HEK293 (cell line): ENCODE measurements at regions not wholly inside any gene's neighbourhood (a gene's known extent, or its start where the extent isn't known, plus 50 kb on each side); places are given as distances from the start of the nearest gene placed in this dataset.

ENCODE experiments used
- CTCF ChIA-PET: fragments of 350-600 bp; formaldehyde crosslinking; extraction: SDS; loops from one replicate; lab custom pipeline; 2021; ENCODE audit warnings: antibody characterized with exemption; lab: Yijun Ruan, JAX
- POLR2A ChIA-PET: fragments of 300-600 bp; formaldehyde crosslinking; extraction: SDS; loops from one replicate; lab custom pipeline; 2020; ENCODE audit warnings: antibody characterized with exemption, inconsistent platforms; lab: Yijun Ruan, JAX
- H3K27ac ChIP-seq: fragments of 200-500 bp; sonication (Bioruptor generic); 2 replicates; pipeline ENCODE4 v1.5.1; 2014; ENCODE audit warnings: low read depth, low read length, control low read depth, inconsistent platforms; ENCODE audit errors: extremely low read depth
- H3K36me3 ChIP-seq, 2 experiments: fragments of 200-500 bp in 1 of 2; sonication (Bioruptor generic) in 1 of 2; 1 replicate in 1 of 2; 2 replicates in 1 of 2; pipeline ENCODE4 v1.5.1; 2014 to 2017; ENCODE audit warnings: inconsistent platforms in 2 of 2, low read length in 2 of 2; ENCODE audit not compliant: control insufficient read depth in 2 of 2, insufficient read depth in 1 of 2
- H3K4me1 ChIP-seq: fragments of 200-500 bp; sonication (Bioruptor generic); 2 replicates; pipeline ENCODE4 v1.5.1; 2014; ENCODE audit warnings: mild to moderate bottlenecking, low read length, inconsistent platforms; ENCODE audit not compliant: control insufficient read depth, insufficient read depth
- H3K4me3 ChIP-seq: 2 replicates; pipeline ENCODE4 v1.5.1; 2011; ENCODE audit warnings: low read depth, mild to moderate bottlenecking, control low read depth, low read length, moderate library complexity
- H3K9me3 ChIP-seq: fragments of 200-500 bp; sonication (Bioruptor generic); 2 replicates; pipeline ENCODE4 v1.5.1; 2014; ENCODE audit warnings: low read depth, low read length, inconsistent platforms; ENCODE audit not compliant: control insufficient read depth, insufficient read depth
- EGR2 ChIP-seq: fragments of 450-650 bp; formaldehyde crosslinking; IDR thresholded peaks from 2 replicates; pipeline ENCODE4 v1.5.1; 2016; ENCODE audit warnings: low read depth, missing biosample characterization, missing genetic modification characterization
- GLI2 ChIP-seq: fragments of 450-650 bp; formaldehyde crosslinking; IDR thresholded peaks from 2 replicates; pipeline ENCODE4; 2017; ENCODE audit warnings: missing biosample characterization, missing genetic modification characterization, low read depth, borderline replicate concordance
- HOXA7 ChIP-seq: sonication (generic); formaldehyde crosslinking; IDR thresholded peaks from 2 replicates; pipeline ENCODE4 v1.8.1; 2022; ENCODE audit warnings: missing genetic modification reagents, borderline replicate concordance
- SCRT1 ChIP-seq: fragments of 450-650 bp; formaldehyde crosslinking; IDR thresholded peaks from 2 replicates; pipeline ENCODE4 v1.5.1; 2016; ENCODE audit warnings: missing biosample characterization, missing genetic modification characterization, borderline replicate concordance
- SETDB1 ChIP-seq: IDR thresholded peaks from one replicate; pipeline ENCODE4 v1.6.1; 2017; ENCODE audit warnings: mild to moderate bottlenecking, low read length, moderate library complexity, mixed read lengths; ENCODE audit not compliant: insufficient read length
- SP2 ChIP-seq: fragments of 450-650 bp; formaldehyde crosslinking; IDR thresholded peaks from 2 replicates; pipeline ENCODE4 v1.5.1; 2016; ENCODE audit warnings: missing biosample characterization, missing genetic modification characterization
- ZNF114 ChIP-seq: fragments of 450-650 bp; formaldehyde crosslinking; IDR thresholded peaks from 2 replicates; pipeline ENCODE4 v1.5.0; 2017; ENCODE audit warnings: missing biosample characterization, missing genetic modification characterization
- ZNF211 ChIP-seq: fragments of 450-650 bp; formaldehyde crosslinking; IDR thresholded peaks from 2 replicates; pipeline ENCODE4 v1.5.1; 2016; ENCODE audit warnings: low read depth, missing biosample characterization, missing genetic modification characterization
- ZNF23 ChIP-seq: fragments of 450-650 bp; formaldehyde crosslinking; IDR thresholded peaks from 2 replicates; pipeline ENCODE4 v1.5.1; 2016; ENCODE audit warnings: missing biosample characterization, missing genetic modification characterization, borderline replicate concordance
- ZNF350 ChIP-seq: fragments of 450-650 bp; formaldehyde crosslinking; IDR thresholded peaks from 2 replicates; pipeline ENCODE4 v1.5.0; 2017; ENCODE audit warnings: missing biosample characterization, mild to moderate bottlenecking, missing genetic modification characterization
- ZNF394 ChIP-seq: fragments of 450-650 bp; formaldehyde crosslinking; IDR thresholded peaks from 2 replicates; pipeline ENCODE4 v1.5.1; 2016; ENCODE audit warnings: missing biosample characterization, missing genetic modification characterization, mild to moderate bottlenecking, moderate library complexity, borderline replicate concordance
- ZNF423 ChIP-seq: fragments of 450-650 bp; formaldehyde crosslinking; IDR thresholded peaks from 2 replicates; pipeline ENCODE4 v1.5.1; 2016; ENCODE audit warnings: missing biosample characterization, missing genetic modification characterization
- ZNF426 ChIP-seq: fragments of 450-650 bp; formaldehyde crosslinking; IDR thresholded peaks from 2 replicates; pipeline ENCODE4 v1.5.1; 2017; ENCODE audit warnings: missing biosample characterization, missing genetic modification characterization, mild to moderate bottlenecking, inconsistent platforms, moderate library complexity
- ZNF510 ChIP-seq: fragments of 450-650 bp; formaldehyde crosslinking; IDR thresholded peaks from 2 replicates; pipeline ENCODE4 v1.5.1; 2018; ENCODE audit warnings: mild to moderate bottlenecking, missing genetic modification characterization, missing biosample characterization; ENCODE audit not compliant: insufficient replicate concordance
- ZNF544 ChIP-seq: fragments of 450-650 bp; formaldehyde crosslinking; IDR thresholded peaks from 2 replicates; pipeline ENCODE4 v1.5.0; 2017; ENCODE audit warnings: missing biosample characterization, missing genetic modification characterization
- ZNF549 ChIP-seq: fragments of 450-650 bp; IDR thresholded peaks from 2 replicates; pipeline ENCODE4 v1.5.1; 2018; ENCODE audit warnings: missing biosample characterization, missing genetic modification characterization, mild to moderate bottlenecking, inconsistent platforms, moderate library complexity
- ZNF560 ChIP-seq: fragments of 450-650 bp; formaldehyde crosslinking; IDR thresholded peaks from 2 replicates; pipeline ENCODE4 v1.5.1; 2017; ENCODE audit warnings: missing biosample characterization, missing genetic modification characterization, borderline replicate concordance
- ZNF561 ChIP-seq: fragments of 450-650 bp; IDR thresholded peaks from 2 replicates; pipeline ENCODE4 v1.5.1; 2018; ENCODE audit warnings: missing biosample characterization, missing genetic modification characterization, borderline replicate concordance
- ZNF776 ChIP-seq: fragments of 450-650 bp; formaldehyde crosslinking; IDR thresholded peaks from 2 replicates; pipeline ENCODE4 v1.5.0; 2017; ENCODE audit warnings: missing biosample characterization, missing genetic modification characterization, borderline replicate concordance
- ZNF830 ChIP-seq: fragments of 450-650 bp; IDR thresholded peaks from 2 replicates; pipeline ENCODE4 v1.5.0; 2018; ENCODE audit warnings: missing biosample characterization, missing genetic modification characterization, low read depth, mild to moderate bottlenecking, moderate library complexity
- ZSCAN5A ChIP-seq: fragments of 450-650 bp; formaldehyde crosslinking; IDR thresholded peaks from 2 replicates; pipeline ENCODE4 v1.5.1; 2016; ENCODE audit warnings: missing biosample characterization, missing genetic modification characterization

DNA sequence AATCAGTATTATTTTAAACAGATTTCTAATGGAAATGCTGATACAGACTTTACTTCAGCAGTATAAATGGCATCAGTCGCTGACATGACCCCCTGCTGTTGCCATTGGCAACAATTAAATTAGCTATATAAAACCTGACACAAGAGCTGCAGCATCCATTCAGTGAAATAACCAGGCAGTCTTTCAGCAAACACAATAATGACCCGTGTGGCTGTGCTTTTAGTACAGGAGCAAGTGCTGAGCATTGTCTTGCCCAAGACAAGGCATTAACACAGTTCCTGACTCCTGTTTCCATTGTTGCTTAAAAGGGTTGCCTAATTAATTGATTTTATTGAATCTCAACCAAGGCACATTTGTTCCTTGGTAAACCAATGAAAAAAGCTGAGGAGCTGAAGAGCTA is 382.1 kb downstream of the HACE1 start (continued):
- TF ChIP-seq ZSCAN5A (tag by site-specific recombination): no peak

GRCh38 chr6:104473021-104473429 is 386.7 kb downstream of the HACE1 start:
- ChIA-PET POLR2A (no interaction called here), CTCF (interaction anchor here (0.8 kb wide), 1 partner anchor 33 kb away, joined by 4 read pairs; no protein-coding TSS in a partner anchor)
- Histone ChIP-seq H3K4me1 (no peaks in the 10 kb centered on the region), H3K9me3 (no peaks in the 10 kb centered on the region), H3K36me3 (no peaks in the 10 kb centered on the region), H3K27ac (no peak overlapping the region), H3K4me3 (no peak overlapping the region)
- TF ChIP-seq SCRT1 (tag by site-specific recombination): no peak

DNA sequence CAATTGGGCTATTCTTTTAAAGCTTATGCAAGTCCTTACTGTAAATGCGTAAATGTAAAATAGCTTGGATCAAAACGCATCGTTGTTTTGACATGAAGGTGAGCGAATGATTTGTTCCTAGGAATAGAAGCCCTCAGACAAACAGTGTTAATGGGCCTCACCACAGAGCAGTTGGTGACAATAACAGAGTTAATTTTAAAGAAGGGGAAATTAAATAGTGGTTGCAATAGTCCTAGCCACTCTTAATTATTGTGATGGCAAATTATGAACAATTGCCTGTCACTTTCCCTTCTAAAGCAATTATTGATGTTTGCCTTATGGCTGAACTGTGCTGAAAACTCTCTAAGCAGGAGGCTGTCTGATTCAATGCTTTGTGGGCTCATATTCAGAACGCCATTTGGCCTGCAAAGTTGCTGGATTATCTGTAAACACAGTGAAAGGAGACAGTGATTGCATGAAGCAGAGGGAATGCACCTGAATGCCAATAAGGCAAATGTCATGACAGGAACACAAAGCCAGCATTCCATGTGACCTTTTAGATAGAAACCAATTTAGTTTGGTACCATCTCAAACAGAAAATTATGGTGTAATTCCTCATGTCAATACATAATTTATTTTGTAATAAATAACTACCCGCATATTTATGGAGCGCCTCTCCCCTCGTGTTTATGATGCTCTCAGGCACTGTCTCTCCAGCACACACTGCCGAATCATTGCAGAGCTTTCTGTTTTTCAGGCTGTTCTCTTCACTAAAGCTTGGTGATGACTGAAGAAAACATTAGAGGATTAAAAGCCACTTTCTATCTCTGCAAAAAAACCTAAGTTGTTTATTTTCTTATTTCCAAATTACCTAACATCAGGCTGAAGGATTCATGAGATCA is 387.5 kb downstream of the HACE1 start:
- Histone ChIP-seq H3K4me3 (no peak overlapping the region), H3K27ac (no peak overlapping the region), H3K4me1 (no peaks in the 10 kb centered on the region), H3K36me3 (no peaks in the 10 kb centered on the region), H3K9me3 (no peaks in the 10 kb centered on the region)
- ChIA-PET CTCF (interaction anchor here (0.8 kb wide), 1 partner anchor 32 kb away, joined by 4 read pairs; no protein-coding TSS in a partner anchor), POLR2A (no interaction called here)
- TF ChIP-seq ZNF830 (tag by site-specific recombination) (no peak), ZNF211 (tag by site-specific recombination) (no peak), ZNF423 (tag by site-specific recombination) (no peak), ZNF776 (tag by site-specific recombination) (no peak)

DNA sequence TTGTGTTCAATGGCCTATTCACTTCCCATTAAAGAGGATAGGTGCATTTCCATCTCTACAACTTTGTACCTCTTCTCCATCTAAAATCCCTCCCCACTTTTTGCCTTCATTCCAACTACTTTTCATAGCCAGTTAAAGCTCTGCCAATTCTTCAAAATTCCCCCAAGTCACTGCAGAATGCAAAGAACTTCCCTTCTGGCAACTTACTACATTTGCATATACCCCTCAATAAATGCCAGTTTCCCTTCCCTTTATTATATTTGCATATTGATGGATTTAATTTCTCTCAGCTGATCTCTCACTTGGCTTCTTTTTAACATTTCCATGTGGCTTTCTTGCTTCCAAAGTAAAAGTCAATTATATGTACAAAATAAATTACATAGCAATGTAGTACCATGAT is 393.4 kb downstream of the HACE1 start:
- Histone ChIP-seq H3K27ac (no peak overlapping the region), H3K4me3 (no peak overlapping the region), H3K36me3 (no peaks in the 10 kb centered on the region), H3K4me1 (no peaks in the 10 kb centered on the region), H3K9me3 (no peaks in the 10 kb centered on the region)
- TF ChIP-seq EGR2 (tag by site-specific recombination) (no peak), ZNF544 (tag by site-specific recombination) (no peak), ZNF549 (tag by site-specific recombination) (no peak), ZNF510 (tag by site-specific recombination) (no peak), HOXA7 (CRISPR knock-in tag) (no peak), ZNF426 (tag by site-specific recombination) (no peak), ZNF560 (no peak), ZNF114 (no peak), ZNF350 (tag by site-specific recombination) (no peak), ZNF561 (no peak), SETDB1 (no peak), ZNF394 (tag by site-specific recombination) (no peak), ZNF23 (tag by site-specific recombination) (no peak), ZNF776 (tag by site-specific recombination) (no peak), SP2 (no peak), GLI2 (tag by site-specific recombination) (no peak)
- ChIA-PET CTCF (no interaction called here), POLR2A (no interaction called here)
